ENCODE measurements at regions not wholly inside any gene's neighbourhood (a gene's known extent, or its start where the extent isn't known, plus 50 kb on each side); places are given as distances from the start of the nearest gene placed in this dataset.

- no peak for TF ChIP-seq SP2 (tag by site-specific recombination; IDR thresholded peaks at IDR 0.05)
- TF ChIP-seq CTCF (tag by site-specific recombination; IDR thresholded peaks at IDR 0.05), result no peak
- no peak for TF ChIP-seq SALL2 (tag by site-specific recombination; IDR thresholded peaks at IDR 0.05; ENCODE audit: borderline replicate concordance)
Measured at GRCh38 chr2:104049438-104049837, 804.5 kb upstream of the POU3F3 start.
